ENCODE measurements at regions not wholly inside any gene's neighbourhood (a gene's known extent, or its start where the extent isn't known, plus 50 kb on each side); places are given as distances from the start of the nearest gene placed in this dataset.

DNA sequence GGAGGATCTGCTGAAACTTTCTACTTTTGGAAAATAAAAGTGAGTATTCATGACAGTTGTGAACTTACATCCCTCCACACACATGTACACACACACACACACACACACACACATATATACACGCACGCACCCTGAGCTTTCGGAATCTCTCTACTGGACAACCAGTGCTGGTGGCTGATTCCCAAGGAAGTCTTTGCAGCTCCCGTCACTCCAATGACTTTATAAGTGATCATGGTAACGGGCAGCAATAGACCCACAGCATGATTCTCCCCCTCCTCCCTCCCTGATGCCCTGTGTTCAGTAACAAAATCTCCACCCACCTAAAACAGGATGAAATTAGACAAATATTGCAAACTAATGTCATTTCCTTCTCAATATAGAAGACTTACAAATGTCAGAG lies 364.9 kb downstream of the IRS1 start:
- TF ChIP-seq POLR2A (IDR thresholded peaks at IDR 0.05; ENCODE audit: low read depth, low read length) (no peak), POLR2AphosphoS5 (IDR thresholded peaks at IDR 0.05; ENCODE audit: low read depth, low read length) (no peak), TAF1 (IDR thresholded peaks at IDR 0.05; ENCODE audit: borderline replicate concordance, low read depth, low read length) (no peak)

All from GM12892 (cell line).